ENCODE measurements at regions not wholly inside any gene's neighbourhood (a gene's known extent, or its start where the extent isn't known, plus 50 kb on each side); places are given as distances from the start of the nearest gene placed in this dataset.

DNA sequence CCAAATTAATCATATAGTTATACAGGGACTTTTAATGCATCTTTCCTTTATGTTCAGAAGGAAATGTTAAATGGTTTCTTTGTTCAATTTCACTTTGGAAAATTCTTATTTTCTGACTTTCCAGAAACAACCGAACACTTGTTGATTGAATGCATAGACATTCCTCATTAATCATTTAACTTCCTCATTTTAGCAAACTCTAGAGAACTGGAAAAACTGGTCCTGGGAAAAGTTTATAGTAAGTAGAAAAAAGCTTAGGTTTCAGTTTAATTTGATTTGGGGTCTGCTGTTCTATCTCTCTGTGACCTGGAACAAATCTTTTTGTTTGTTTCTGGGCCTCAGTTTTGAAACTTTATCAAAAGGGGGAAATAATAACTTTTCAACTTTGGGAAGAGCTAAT is 320.4 kb downstream of the CMPK2 start:
- H4K20me1 ChIP-seq (ENCODE audit: control insufficient read depth, insufficient read depth, insufficient read length) = no peaks in the 10 kb centered on the region
- no peak overlapping the region for H3T11ph ChIP-seq (ENCODE audit: low read length)
- H3K23me2 ChIP-seq (ENCODE audit: insufficient read length, low read depth, low read length, poor library complexity, severe bottlenecking) = peaks cover 4% of the 10 kb centered on the region
- WGBS (ENCODE audit: extremely low coverage, insufficient read length, low lambda C conversion rate) = no CpG with 5 or more reads among the region's 1 CpG
- H3K79me1 ChIP-seq (ENCODE audit: insufficient read depth, low read depth, low read length, poor library complexity, severe bottlenecking) = no peaks in the 10 kb centered on the region
- no peak overlapping the region for H3K27ac ChIP-seq (ENCODE audit: insufficient read length, low read depth, low read length)
- no peak overlapping the region for H3K9ac ChIP-seq (ENCODE audit: extremely low read depth, insufficient read length, low read length)
- no peaks in the 10 kb centered on the region for H3K9me3 ChIP-seq (ENCODE audit: control insufficient read depth, low read depth, low read length)
- no peak overlapping the region for H2BK120ac ChIP-seq (ENCODE audit: low read depth, low read length, poor library complexity, severe bottlenecking)
- no peak overlapping the region for H3K56ac ChIP-seq (ENCODE audit: insufficient read length, low read depth, low read length)
- no peaks in the 10 kb centered on the region for H3K4me1 ChIP-seq (ENCODE audit: insufficient read depth, low read length)
- H2AFZ ChIP-seq (ENCODE audit: low read length) = no peak overlapping the region
- H3K27me3 ChIP-seq (ENCODE audit: insufficient read depth, low read length) = no peaks in the 10 kb centered on the region
- H4K8ac ChIP-seq (replicated peaks; ENCODE audit: insufficient read length, low read depth, low read length) = no peak overlapping the region
- TF ChIP-seq, protein P1, sequence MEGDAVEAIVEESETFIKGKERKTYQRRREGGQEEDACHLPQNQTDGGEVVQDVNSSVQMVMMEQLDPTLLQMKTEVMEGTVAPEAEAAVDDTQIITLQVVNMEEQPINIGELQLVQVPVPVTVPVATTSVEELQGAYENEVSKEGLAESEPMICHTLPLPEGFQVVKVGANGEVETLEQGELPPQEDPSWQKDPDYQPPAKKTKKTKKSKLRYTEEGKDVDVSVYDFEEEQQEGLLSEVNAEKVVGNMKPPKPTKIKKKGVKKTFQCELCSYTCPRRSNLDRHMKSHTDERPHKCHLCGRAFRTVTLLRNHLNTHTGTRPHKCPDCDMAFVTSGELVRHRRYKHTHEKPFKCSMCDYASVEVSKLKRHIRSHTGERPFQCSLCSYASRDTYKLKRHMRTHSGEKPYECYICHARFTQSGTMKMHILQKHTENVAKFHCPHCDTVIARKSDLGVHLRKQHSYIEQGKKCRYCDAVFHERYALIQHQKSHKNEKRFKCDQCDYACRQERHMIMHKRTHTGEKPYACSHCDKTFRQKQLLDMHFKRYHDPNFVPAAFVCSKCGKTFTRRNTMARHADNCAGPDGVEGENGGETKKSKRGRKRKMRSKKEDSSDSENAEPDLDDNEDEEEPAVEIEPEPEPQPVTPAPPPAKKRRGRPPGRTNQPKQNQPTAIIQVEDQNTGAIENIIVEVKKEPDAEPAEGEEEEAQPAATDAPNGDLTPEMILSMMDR (conservative IDR thresholded peaks at IDR 0.05) = no peak
- H2BK15ac ChIP-seq (ENCODE audit: low read depth, low read length) = no peak overlapping the region
- H3K79me2 ChIP-seq (ENCODE audit: insufficient read depth, low read length) = no peaks in the 10 kb centered on the region
- H4K5ac ChIP-seq (ENCODE audit: insufficient read length, low read depth, low read length) = no peak overlapping the region
- H3K27ac Mint-ChIP-seq = no peak overlapping the region
- H3K23ac ChIP-seq (ENCODE audit: insufficient read length, low read depth, low read length) = no peak overlapping the region
- no peak overlapping the region for H3K4me2 ChIP-seq (ENCODE audit: insufficient read depth, insufficient read length, low read length)
- H3K4me3 Mint-ChIP-seq = no peak overlapping the region
- no peak overlapping the region for H3K18ac ChIP-seq (ENCODE audit: insufficient read length, low read depth, low read length)
- no peak overlapping the region for H2BK12ac ChIP-seq (ENCODE audit: insufficient read length, low read depth, low read length)
- peaks cover 5 to 9% of the 10 kb centered on the region in 2 experiments; a peak in 4 of 5 replicates for H3K9me3 Mint-ChIP-seq
- H3K4ac ChIP-seq (ENCODE audit: low read depth, low read length) = no peak overlapping the region
- DNase-seq = no peak
- H3K14ac ChIP-seq (ENCODE audit: insufficient read depth, low read length) = no peak overlapping the region
- H2BK5ac ChIP-seq (ENCODE audit: insufficient read length, low read length) = no peak overlapping the region
- no peak overlapping the region for H4K91ac ChIP-seq (ENCODE audit: insufficient read length, low read depth, low read length)
- H3K36me3 Mint-ChIP-seq (ENCODE audit: insufficient read depth in 1 of 3, low read depth in 3 of 3) = peaks cover 0 to 8% (median under 1%) of the 10 kb centered on the region in 3 experiments; a peak in 2 of 7 replicates
- no peaks in the 10 kb centered on the region for H3K4me1 Mint-ChIP-seq
- no peaks in the 10 kb centered on the region for H3K27me3 Mint-ChIP-seq (ENCODE audit: low read depth)
- H2AK5ac ChIP-seq (ENCODE audit: insufficient read length, low read length) = no peak overlapping the region
- H2BK20ac ChIP-seq (ENCODE audit: low read depth, low read length, poor library complexity, severe bottlenecking) = no peak overlapping the region

All from H9 (cell line).